ENCODE measurements at regions not wholly inside any gene's neighbourhood (a gene's known extent, or its start where the extent isn't known, plus 50 kb on each side); places are given as distances from the start of the nearest gene placed in this dataset.

DNA sequence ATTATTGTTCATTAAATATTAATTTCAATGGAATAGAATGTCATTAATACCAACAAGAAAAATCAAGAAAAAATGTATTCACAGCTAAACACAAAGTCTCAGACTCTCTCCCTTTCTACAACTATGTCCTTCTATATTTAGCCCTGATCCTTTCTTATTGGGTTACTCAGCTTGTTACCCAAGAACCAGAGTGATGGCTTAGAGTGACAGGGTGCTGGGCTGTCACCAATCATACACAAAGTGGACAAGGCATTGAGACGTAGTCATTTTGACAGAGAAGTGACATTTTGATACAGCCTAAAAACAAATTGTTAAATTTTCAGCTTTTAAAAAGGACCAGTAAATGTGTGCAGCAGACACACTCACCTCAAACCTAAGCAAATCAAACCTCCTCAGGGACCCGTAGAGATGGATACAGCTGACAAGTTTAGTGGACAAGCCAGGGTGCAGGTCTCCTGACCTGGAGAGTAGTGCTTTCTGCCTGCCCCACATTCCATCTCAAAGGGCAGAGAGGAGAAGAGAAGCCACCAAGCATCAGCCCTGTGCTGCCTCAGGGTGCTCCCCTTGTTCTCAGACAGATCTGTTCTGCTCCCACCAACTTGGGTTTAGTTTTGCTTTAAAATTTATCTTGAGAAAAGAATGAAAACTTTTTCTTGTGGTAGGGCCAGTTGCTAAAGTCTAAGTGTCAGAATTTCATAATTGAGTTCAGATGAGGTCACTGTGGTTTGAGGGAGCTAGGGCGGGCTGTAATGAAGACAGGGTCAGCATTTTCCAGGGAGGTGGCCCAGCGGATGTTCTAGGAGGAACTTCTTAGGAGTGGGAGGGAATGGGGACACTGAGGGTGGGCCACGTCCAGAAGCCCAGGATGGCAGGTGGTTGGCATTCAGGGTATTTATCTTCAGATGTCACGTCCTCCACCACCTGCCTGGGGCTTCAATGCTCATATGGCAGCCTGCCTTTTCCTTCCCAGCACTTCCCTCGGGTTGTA lies 136.5 kb upstream of the TBL1XR1 start:
- TF ChIP-seq EZH2 (IDR thresholded peaks at IDR 0.05; ENCODE audit: borderline replicate concordance, low read depth, low read length, poor library complexity, severe bottlenecking), result no peak
- TF ChIP-seq, protein P1, sequence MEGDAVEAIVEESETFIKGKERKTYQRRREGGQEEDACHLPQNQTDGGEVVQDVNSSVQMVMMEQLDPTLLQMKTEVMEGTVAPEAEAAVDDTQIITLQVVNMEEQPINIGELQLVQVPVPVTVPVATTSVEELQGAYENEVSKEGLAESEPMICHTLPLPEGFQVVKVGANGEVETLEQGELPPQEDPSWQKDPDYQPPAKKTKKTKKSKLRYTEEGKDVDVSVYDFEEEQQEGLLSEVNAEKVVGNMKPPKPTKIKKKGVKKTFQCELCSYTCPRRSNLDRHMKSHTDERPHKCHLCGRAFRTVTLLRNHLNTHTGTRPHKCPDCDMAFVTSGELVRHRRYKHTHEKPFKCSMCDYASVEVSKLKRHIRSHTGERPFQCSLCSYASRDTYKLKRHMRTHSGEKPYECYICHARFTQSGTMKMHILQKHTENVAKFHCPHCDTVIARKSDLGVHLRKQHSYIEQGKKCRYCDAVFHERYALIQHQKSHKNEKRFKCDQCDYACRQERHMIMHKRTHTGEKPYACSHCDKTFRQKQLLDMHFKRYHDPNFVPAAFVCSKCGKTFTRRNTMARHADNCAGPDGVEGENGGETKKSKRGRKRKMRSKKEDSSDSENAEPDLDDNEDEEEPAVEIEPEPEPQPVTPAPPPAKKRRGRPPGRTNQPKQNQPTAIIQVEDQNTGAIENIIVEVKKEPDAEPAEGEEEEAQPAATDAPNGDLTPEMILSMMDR (conservative IDR thresholded peaks at IDR 0.05; ENCODE audit: low read depth, low read length), result no peak

All from A673 (cell line).